ENCODE measurements at regions not wholly inside any gene's neighbourhood (a gene's known extent, or its start where the extent isn't known, plus 50 kb on each side); places are given as distances from the start of the nearest gene placed in this dataset.
"Not testable (repeated sequence)": the region's sequence is repeated elsewhere in the genome, so short reads cannot be mapped to it uniquely, and the experiment has no call there.

GRCh38 chr4:83213640-83214039 lies 71.0 kb downstream of the COQ2 start:
- no peak for DNase-seq

GRCh38 chr4:83212041-83212851 lies 72.4 kb downstream of the COQ2 start:
- DNase-seq, result peak; percentile 48

GRCh38 chr4:83209419-83209818 lies 75.2 kb downstream of the COQ2 start:
- DNase-seq, result no peak

GRCh38 chr4:83208371-83209365 lies 75.9 kb downstream of the COQ2 start:
- DNase-seq, result no peak

GRCh38 chr4:83207497-83208101 lies 77.0 kb downstream of the COQ2 start:
- no peak for DNase-seq

GRCh38 chr4:83205760-83206159 lies 78.8 kb downstream of the COQ2 start:
- DNase-seq, result no peak

- no peak for DNase-seq
These were observed 79.9 kb downstream of the COQ2 start for GRCh38 chr4:83204731-83205130.

- no peak for DNase-seq
These were observed 82.8 kb downstream of the COQ2 start for GRCh38 chr4:83201761-83202160.

- no peak for DNase-seq
These were observed 83.2 kb upstream of the PLAC8 start for GRCh38 chr4:83197555-83198235.

- no peak for DNase-seq
These were observed 82.4 kb upstream of the PLAC8 start for GRCh38 chr4:83196921-83197320.

- no peak for DNase-seq
These were observed 80.7 kb upstream of the PLAC8 start for GRCh38 chr4:83195269-83195668.

- DNase-seq, result not testable (repeated sequence)
These were observed 80.1 kb upstream of the PLAC8 start for GRCh38 chr4:83194588-83194987.

GRCh38 chr4:83192634-83193033 lies 78.1 kb upstream of the PLAC8 start:
- DNase-seq, result no peak

- DNase-seq, result no peak
These were observed 76.5 kb upstream of the PLAC8 start for GRCh38 chr4:83191026-83191425.

- no peak for DNase-seq
These were observed 75.2 kb upstream of the PLAC8 start for GRCh38 chr4:83189631-83190136.

GRCh38 chr4:83180431-83180968 lies 66.0 kb upstream of the PLAC8 start:
- no peak for DNase-seq

GRCh38 chr4:83179205-83179604 lies 64.7 kb upstream of the PLAC8 start:
- no peak for DNase-seq

- no peak for DNase-seq
These were observed 63.5 kb upstream of the PLAC8 start for GRCh38 chr4:83178029-83178428.

GRCh38 chr4:83177182-83177581 lies 62.7 kb upstream of the PLAC8 start:
- DNase-seq, result no peak

- DNase-seq, result no peak
These were observed 60.4 kb upstream of the PLAC8 start for GRCh38 chr4:83174844-83175414.

- DNase-seq, result no peak
These were observed 57.8 kb upstream of the PLAC8 start for GRCh38 chr4:83172371-83172770.

Measured in activated naive CD4-positive, alpha-beta T cell treated with anti-CD3 and anti-CD28 coated beads, Interleukin-2, amount 50 U/mL, for 16 hours (primary cell).